ENCODE measurements at regions not wholly inside any gene's neighbourhood (a gene's known extent, or its start where the extent isn't known, plus 50 kb on each side); places are given as distances from the start of the nearest gene placed in this dataset.

DNA sequence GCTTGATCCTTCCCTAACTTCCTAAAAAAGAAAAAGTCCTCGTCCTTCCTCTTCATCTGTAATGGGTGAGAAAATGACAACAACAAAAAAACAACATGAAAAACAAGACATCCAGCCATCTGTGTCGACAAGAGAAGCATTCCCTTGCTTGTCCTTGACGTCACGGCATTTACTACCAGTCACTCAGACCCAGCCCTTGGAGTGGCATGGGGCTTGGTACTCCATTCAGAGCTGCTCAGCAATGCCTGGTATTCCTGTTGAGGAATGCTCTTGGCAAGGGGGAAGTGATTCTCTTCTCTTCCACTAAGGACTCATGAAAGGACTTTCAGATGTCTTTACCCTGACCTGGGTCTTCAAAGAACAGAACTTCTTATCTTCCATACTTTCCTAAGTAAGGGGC, 339.7 kb upstream of the RASGRP1 start:
- TF ChIP-seq, protein P1, sequence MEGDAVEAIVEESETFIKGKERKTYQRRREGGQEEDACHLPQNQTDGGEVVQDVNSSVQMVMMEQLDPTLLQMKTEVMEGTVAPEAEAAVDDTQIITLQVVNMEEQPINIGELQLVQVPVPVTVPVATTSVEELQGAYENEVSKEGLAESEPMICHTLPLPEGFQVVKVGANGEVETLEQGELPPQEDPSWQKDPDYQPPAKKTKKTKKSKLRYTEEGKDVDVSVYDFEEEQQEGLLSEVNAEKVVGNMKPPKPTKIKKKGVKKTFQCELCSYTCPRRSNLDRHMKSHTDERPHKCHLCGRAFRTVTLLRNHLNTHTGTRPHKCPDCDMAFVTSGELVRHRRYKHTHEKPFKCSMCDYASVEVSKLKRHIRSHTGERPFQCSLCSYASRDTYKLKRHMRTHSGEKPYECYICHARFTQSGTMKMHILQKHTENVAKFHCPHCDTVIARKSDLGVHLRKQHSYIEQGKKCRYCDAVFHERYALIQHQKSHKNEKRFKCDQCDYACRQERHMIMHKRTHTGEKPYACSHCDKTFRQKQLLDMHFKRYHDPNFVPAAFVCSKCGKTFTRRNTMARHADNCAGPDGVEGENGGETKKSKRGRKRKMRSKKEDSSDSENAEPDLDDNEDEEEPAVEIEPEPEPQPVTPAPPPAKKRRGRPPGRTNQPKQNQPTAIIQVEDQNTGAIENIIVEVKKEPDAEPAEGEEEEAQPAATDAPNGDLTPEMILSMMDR (IDR thresholded peaks at IDR 0.05) = no peak
- TF ChIP-seq FOSL2 (IDR thresholded peaks at IDR 0.05; ENCODE audit: borderline replicate concordance, low read depth) = no peak
- no peak for TF ChIP-seq GABPA (IDR thresholded peaks at IDR 0.05; ENCODE audit: low read depth)
- no peak for TF ChIP-seq SIN3A (IDR thresholded peaks at IDR 0.05; ENCODE audit: borderline replicate concordance, low read depth, low read length)
- TF ChIP-seq EP300 (IDR thresholded peaks at IDR 0.05; ENCODE audit: borderline replicate concordance in 1 of 2, low read depth in 1 of 2, low read length in 1 of 2) = no peak
- no peak for TF ChIP-seq YY1 (IDR thresholded peaks at IDR 0.05; ENCODE audit: low read depth)
- no peak for TF ChIP-seq RFX5 (IDR thresholded peaks at IDR 0.05; ENCODE audit: low read length)
- TF ChIP-seq ZBTB33 (IDR thresholded peaks at IDR 0.05; ENCODE audit: borderline replicate concordance, low read depth) = no peak
- no peak for TF ChIP-seq TEAD4 (IDR thresholded peaks at IDR 0.05; ENCODE audit: borderline replicate concordance, insufficient read depth)

Data from SK-N-SH (cell line).